Nephron (organoid): ENCODE measurements at regions not wholly inside any gene's neighbourhood (a gene's known extent, or its start where the extent isn't known, plus 50 kb on each side); places are given as distances from the start of the nearest gene placed in this dataset.

Experiments
- H3K27ac Mint-ChIP-seq, 3 experiments: 2 replicates each; pipeline ENCODE4 v1.8.0; 2020; ENCODE audit warnings: mixed read lengths in 3 of 3, mild to moderate bottlenecking in 2 of 3, moderate library complexity in 1 of 3
- H3K27me3 Mint-ChIP-seq: 2 replicates; pipeline ENCODE4 v1.8.0; 2021; ENCODE audit warnings: low read depth, mild to moderate bottlenecking, moderate library complexity, mixed read lengths
- H3K36me3 Mint-ChIP-seq: 2 replicates; pipeline ENCODE4 v1.8.0; 2020; ENCODE audit warnings: low read depth, mixed read lengths
- H3K4me1 Mint-ChIP-seq: 2 replicates; pipeline ENCODE4 v1.8.0; 2020; ENCODE audit warnings: mixed read lengths
- H3K4me3 Mint-ChIP-seq, 3 experiments: 2 replicates each; pipeline ENCODE4 v1.8.0; 2020; ENCODE audit warnings: mild to moderate bottlenecking in 3 of 3, mixed read lengths in 3 of 3, moderate library complexity in 2 of 3
- H3K9me3 Mint-ChIP-seq: 2 replicates; pipeline ENCODE4 v1.8.0; 2020; ENCODE audit warnings: mixed read lengths
- CTCF ChIP-seq, 3 experiments: fragments of 200-600 bp; sonication (generic); IDR thresholded peaks; one replicate each; pipeline ENCODE4 v1.5.0; 2021; ENCODE audit warnings: antibody characterized with exemption in 3 of 3; ENCODE audit not compliant: unreplicated experiment in 3 of 3

- Mint-ChIP-seq H3K36me3 (no peaks in the 10 kb centered on the region), H3K4me1 (peaks cover 4% of the 10 kb centered on the region), H3K27me3 (no peaks in the 10 kb centered on the region), H3K4me3 (no peak overlapping the region), H3K27ac (peak overlapping the region in 1 of 3 experiments; percentile 61), H3K9me3 (peaks cover 18% of the 10 kb centered on the region)
- TF ChIP-seq CTCF (IDR thresholded peaks at IDR 0.05; ENCODE audit: unreplicated experiment in 3 of 3), result no peak
Measured at GRCh38 chr2:41061356-41061755, 609.5 kb upstream of the SLC8A1 start.

- TF ChIP-seq CTCF (IDR thresholded peaks at IDR 0.05; ENCODE audit: unreplicated experiment in 3 of 3), result no peak
- no peak overlapping the region for H3K4me3 Mint-ChIP-seq
- H3K27ac Mint-ChIP-seq, result no peak overlapping the region
- peaks cover 14% of the 10 kb centered on the region for H3K9me3 Mint-ChIP-seq
- H3K36me3 Mint-ChIP-seq, result no peaks in the 10 kb centered on the region
- H3K4me1 Mint-ChIP-seq, result peaks cover 4% of the 10 kb centered on the region
- no peaks in the 10 kb centered on the region for H3K27me3 Mint-ChIP-seq
Measured at GRCh38 chr2:41062336-41062735, 610.4 kb upstream of the SLC8A1 start.

GRCh38 chr2:41066168-41066567, 614.3 kb upstream of the SLC8A1 start:
- Mint-ChIP-seq H3K9me3 (no peaks in the 10 kb centered on the region), H3K27ac (no peak overlapping the region), H3K4me3 (no peak overlapping the region), H3K36me3 (no peaks in the 10 kb centered on the region), H3K4me1 (peaks cover 4% of the 10 kb centered on the region), H3K27me3 (no peaks in the 10 kb centered on the region)
- no peak for TF ChIP-seq CTCF (IDR thresholded peaks at IDR 0.05; ENCODE audit: unreplicated experiment in 3 of 3)

- Mint-ChIP-seq H3K27ac (no peak overlapping the region), H3K4me1 (no peaks in the 10 kb centered on the region), H3K9me3 (no peaks in the 10 kb centered on the region), H3K36me3 (no peaks in the 10 kb centered on the region), H3K4me3 (no peak overlapping the region), H3K27me3 (no peaks in the 10 kb centered on the region)
- no peak for TF ChIP-seq CTCF (IDR thresholded peaks at IDR 0.05; ENCODE audit: unreplicated experiment in 3 of 3)
Measured at GRCh38 chr2:41068740-41069139, 616.9 kb upstream of the SLC8A1 start.

- Mint-ChIP-seq H3K27me3 (peaks cover 4% of the 10 kb centered on the region), H3K27ac (no peak overlapping the region), H3K4me3 (no peak overlapping the region), H3K36me3 (no peaks in the 10 kb centered on the region), H3K9me3 (peaks cover 7% of the 10 kb centered on the region), H3K4me1 (peaks cover 9% of the 10 kb centered on the region)
- no peak for TF ChIP-seq CTCF (IDR thresholded peaks at IDR 0.05; ENCODE audit: unreplicated experiment in 3 of 3)
Measured at GRCh38 chr2:41078341-41078740, 626.5 kb upstream of the SLC8A1 start.

GRCh38 chr2:41079011-41079410, 627.1 kb upstream of the SLC8A1 start:
- no peaks in the 10 kb centered on the region for H3K36me3 Mint-ChIP-seq
- H3K9me3 Mint-ChIP-seq, result peaks cover 7% of the 10 kb centered on the region
- H3K27me3 Mint-ChIP-seq, result peaks cover 4% of the 10 kb centered on the region
- H3K4me1 Mint-ChIP-seq, result peaks cover 10% of the 10 kb centered on the region
- no peak overlapping the region for H3K4me3 Mint-ChIP-seq
- peak overlapping the region in 1 of 3 experiments; percentile 25 for H3K27ac Mint-ChIP-seq
- TF ChIP-seq CTCF (IDR thresholded peaks at IDR 0.05; ENCODE audit: unreplicated experiment in 3 of 3), result no peak
